GM20000 (cell line): ENCODE measurements at regions not wholly inside any gene's neighbourhood (a gene's known extent, or its start where the extent isn't known, plus 50 kb on each side); places are given as distances from the start of the nearest gene placed in this dataset.

Experiments used
- DNase-seq: peaks from one replicate; pipeline ENCODE4 v3.0.0; 2012; ENCODE audit warnings: low spot score
- TF ChIP-seq, protein P1 (sequence below): IDR thresholded peaks from 2 replicates; pipeline ENCODE4 v1.5.1; 2012; ENCODE audit warnings: mild to moderate bottlenecking, control low read depth; ENCODE audit errors: extremely low read depth, missing control alignments

DNA sequence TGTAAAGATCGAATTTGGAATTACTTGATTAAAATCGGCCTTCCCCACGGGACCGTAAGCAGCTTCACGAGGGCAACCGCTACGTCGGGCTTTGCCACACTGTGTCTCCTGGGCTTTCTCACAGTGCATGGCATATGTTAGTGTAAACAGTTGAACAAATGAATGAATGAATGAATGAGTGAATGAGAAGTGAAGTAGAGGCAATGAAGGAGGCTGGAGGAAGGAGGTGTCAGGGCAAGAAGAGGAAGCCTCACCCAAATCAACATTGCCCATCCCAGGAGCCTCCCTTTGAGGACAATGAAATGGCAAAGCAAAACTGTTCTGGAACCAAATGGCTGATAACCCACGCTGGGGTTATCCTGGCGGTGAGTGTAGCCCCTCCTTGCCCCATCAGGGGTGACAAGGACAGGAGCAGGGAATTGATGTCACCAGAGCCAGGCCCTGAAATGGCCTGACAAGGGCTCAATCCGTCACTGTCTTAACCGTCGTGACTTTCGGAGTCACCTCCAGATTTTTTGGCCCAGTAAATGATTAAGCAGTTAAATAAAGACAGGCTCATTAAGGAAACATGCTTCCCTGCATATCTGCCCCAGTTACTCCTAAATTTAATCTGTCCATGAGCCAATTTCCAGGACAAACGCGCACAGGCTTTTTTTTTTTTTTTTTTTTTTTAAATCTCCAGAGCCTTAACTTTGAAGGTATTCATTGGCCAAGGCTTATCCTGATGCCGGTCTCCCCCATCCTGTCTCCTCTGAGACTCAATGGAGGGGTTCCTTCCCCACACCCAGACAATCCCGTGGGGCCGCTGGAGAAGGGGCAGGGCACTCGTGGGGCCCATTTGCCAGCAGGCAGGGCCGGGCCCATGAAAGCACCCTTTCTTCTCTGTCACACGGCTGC, 88.4 kb upstream of the BOD1 start:
- DNase-seq = no peak
- TF ChIP-seq, protein P1, sequence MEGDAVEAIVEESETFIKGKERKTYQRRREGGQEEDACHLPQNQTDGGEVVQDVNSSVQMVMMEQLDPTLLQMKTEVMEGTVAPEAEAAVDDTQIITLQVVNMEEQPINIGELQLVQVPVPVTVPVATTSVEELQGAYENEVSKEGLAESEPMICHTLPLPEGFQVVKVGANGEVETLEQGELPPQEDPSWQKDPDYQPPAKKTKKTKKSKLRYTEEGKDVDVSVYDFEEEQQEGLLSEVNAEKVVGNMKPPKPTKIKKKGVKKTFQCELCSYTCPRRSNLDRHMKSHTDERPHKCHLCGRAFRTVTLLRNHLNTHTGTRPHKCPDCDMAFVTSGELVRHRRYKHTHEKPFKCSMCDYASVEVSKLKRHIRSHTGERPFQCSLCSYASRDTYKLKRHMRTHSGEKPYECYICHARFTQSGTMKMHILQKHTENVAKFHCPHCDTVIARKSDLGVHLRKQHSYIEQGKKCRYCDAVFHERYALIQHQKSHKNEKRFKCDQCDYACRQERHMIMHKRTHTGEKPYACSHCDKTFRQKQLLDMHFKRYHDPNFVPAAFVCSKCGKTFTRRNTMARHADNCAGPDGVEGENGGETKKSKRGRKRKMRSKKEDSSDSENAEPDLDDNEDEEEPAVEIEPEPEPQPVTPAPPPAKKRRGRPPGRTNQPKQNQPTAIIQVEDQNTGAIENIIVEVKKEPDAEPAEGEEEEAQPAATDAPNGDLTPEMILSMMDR = no peak

DNA sequence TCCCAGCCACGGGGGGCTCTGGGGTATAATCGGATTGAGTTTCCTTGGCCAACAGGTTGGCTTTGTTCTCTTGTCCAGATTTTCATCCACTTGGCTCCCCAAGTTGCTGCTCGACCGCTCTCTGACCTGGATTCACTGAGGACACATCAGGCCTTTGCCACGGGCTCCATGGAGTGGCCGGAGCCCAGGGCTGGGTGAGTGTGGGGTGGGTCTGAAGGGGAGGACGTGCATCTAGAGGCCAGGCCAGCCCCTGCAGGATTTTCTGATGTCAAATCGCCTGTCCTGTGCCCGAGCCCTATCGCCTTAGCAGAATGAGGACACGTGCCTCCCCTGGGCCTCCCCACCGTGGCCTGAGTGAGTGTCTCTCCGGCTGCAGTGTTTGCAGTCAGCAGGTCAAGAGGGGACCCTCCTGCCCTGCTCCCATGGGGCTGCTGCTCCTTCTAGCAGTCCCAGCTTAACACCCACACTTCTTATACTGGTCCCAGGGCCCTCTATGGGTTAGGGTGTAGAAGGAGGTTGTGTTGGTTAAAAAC, 89.1 kb upstream of the BOD1 start:
- TF ChIP-seq, protein P1 = no peak
- DNase-seq = no peak

DNA sequence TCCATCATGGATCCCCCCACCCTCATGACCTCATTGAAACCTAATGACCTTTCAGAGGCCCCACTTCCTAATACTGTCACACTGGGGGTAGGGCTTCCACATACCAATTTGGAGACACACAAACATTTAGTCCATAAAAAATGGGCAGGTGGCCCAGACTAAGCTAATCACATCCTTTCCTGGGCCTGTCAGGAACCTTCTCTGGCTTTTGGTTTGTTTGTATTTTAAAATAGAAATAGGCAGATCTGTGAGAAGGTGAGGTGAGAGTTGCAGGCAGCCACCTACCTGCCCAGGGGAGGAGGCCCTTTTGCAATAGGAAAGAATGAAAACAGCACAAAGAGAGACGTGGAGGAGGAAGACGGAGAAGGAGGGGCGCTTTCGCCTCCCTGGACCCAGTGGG, 90.2 kb upstream of the BOD1 start:
- TF ChIP-seq, protein P1 = no peak
- no peak for DNase-seq

DNA sequence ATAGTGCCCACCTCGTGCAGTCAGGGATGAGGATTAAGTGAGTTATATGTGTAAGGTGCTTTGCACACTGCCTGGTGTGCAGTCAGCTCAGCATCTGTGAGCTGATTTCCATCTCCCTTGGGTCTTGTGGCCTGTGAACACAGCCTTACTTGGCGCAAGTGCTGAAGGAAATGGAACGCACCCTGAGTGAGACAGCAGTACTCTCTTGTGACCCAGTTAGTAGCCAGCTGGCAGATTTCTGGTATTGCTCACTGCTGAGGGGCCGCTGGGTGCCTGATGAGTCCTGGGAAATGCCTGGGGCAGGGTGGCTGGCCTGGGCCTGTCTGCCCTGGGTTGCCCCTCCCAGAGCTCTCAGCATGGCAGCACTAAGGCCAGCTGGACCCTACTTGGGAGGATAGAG, 90.9 kb upstream of the BOD1 start:
- peak; percentile 39 for DNase-seq
- TF ChIP-seq, protein P1 = no peak

DNA sequence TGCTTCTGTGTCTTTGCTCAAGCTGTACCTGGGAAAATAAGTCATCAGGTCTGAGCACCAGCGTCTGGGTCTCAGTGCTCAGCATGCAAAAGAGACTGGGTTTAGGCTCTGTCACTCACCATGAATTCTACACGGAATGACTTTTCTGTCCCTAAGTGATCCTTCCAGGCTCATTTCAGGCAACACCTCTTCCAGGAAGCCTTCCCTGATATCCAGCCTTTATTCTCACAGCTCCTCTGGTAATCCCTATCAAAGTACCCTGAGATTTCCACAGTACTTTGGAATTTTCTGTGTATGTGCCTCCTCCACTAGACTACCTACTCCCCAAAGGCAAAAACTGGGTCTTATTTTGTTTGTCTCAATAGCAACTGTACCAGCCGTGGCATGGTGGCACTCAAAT, 92.7 kb upstream of the BOD1 start:
- no peak for DNase-seq
- TF ChIP-seq, protein P1 = no peak

DNA sequence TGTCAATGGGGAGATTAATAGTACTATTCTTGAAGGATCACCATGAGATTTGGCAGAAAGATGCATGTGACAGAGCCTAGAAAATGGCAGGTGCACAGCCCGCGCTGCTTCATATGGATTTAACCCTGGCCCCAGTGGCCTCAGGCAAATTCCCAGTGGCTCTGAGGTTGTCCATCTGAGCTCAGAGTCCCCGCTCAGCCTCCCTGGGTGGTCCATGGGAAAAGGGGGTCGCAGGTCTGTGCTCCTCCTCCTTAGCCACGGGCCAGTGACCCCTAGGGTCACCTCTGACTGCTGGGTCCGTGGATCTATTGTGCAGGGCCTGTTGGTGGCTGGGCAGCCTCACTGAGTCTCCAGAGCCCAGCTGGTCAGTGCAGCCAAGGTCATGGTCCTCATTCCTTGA, 93.3 kb upstream of the BOD1 start:
- no peak for DNase-seq
- TF ChIP-seq, protein P1 = no peak

DNA sequence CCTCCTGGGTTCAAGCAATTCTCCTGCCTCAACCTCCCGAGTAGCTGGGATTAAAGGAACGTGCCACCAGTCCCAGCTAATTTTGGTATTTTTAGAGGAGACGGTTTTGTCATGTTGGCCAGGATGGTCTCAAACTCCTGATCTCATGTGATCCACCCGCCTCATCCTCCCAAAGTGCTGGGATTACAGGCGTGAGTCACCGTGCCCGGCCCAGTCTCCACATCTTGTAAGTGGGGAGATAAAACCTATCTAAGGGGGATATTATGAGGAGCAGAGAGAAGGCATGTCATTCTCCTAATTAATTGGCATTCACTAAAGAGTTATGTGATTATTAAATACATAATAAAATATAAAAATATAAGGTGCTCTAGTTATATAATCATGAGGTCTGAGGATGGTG, 94.1 kb upstream of the BOD1 start:
- no peak for DNase-seq
- TF ChIP-seq, protein P1 = no peak
